Esophagus squamous epithelium (tissue), 5 donors: ENCODE measurements at regions not wholly inside any gene's neighbourhood (a gene's known extent, or its start where the extent isn't known, plus 50 kb on each side); places are given as distances from the start of the nearest gene placed in this dataset.

Experiments
- DNase-seq: peaks from one replicate; lab custom pipeline; 2025; lab: John Stamatoyannopoulos, UW
- H3K27ac ChIP-seq, 4 donors: fragments of 200-600 bp; sonication (generic); one replicate each; pipeline ENCODE4 v1.5.1; 2016 to 2019; ENCODE audit warnings: mild to moderate bottlenecking in 1 of 4
- H3K27me3 ChIP-seq, 4 donors: fragments of 200-600 bp; sonication (generic); 1 replicate in 3 of 4; 2 replicates in 1 of 4; pipeline versions ENCODE4 v1.5.1 to v1.6.0; 2017 to 2021; ENCODE audit warnings: antibody characterized with exemption in 1 of 4
- H3K36me3 ChIP-seq, 3 donors: fragments of 200-600 bp; sonication (generic); one replicate each; pipeline ENCODE4 v1.5.1; 2016 to 2019
- H3K4me1 ChIP-seq, 3 donors: fragments of 200-600 bp; sonication (generic); one replicate each; pipeline ENCODE4 v1.5.1; 2017 to 2019
- H3K4me3 ChIP-seq, 4 donors: fragments of 200-600 bp; sonication (generic); 1 replicate in 3 of 4; 2 replicates in 1 of 4; pipeline ENCODE4 v1.5.1; 2016 to 2019; ENCODE audit warnings: mild to moderate bottlenecking in 2 of 4, moderate library complexity in 1 of 4
- H3K9me3 ChIP-seq, 3 donors: fragments of 200-600 bp; sonication (generic); one replicate each; pipeline ENCODE4 v1.5.1; 2016 to 2019
- POLR2A ChIP-seq, 4 donors: fragments of 450-650 bp; IDR thresholded peaks; one replicate each; pipeline ENCODE4 v1.6.1; 2017; ENCODE audit warnings: antibody characterized with exemption in 4 of 4, mild to moderate bottlenecking in 4 of 4, moderate library complexity in 3 of 4
- WGBS, 2 donors: methylation state at CpG; one replicate each; pipeline ENCODE4 v1.1.5; 2018; 5-methylcytosine and 5-hydroxymethylcytosine counted together
- intact Hi-C: fragments of 100-400 bp; cut with DNase I; formaldehyde crosslinking; loops from one replicate; pipeline ENCODE4 v1.15.0; 2022
- TF ChIP-seq, protein P1 (sequence below), 6 experiments: fragments of 450-650 bp in 4 of 6; fragments of 200-600 bp in 2 of 6; sonication (generic) in 2 of 6; IDR thresholded peaks; one replicate each; pipeline ENCODE4 v1.5.1; 2016 to 2019; ENCODE audit warnings: antibody characterized with exemption in 6 of 6, mild to moderate bottlenecking in 4 of 6, moderate library complexity in 4 of 6
- donor health status: DM: yes; HTN: yes; CAD: no.

DNA sequence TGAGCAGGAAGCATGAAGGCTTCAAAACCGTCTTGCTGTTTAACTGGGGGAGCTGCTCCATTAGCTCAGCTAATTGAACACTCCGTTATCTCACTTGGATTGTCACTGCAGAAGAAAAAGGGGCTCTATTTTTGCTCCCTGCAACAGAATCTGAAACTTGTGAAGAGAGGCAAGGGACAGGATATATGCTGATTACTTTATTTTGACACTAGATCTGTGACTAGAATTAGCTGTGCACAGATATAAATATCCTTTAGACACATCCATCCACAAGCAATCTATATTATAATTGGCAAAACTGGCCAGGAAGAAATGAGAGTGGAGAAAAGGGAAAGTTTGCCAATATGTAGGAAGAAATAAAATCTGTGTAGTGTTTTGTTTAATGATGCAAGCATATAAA, 700.1 kb upstream of the CHAC2 start:
- 51 to 54% methylated on average over 2 of the region's 2 CpGs for WGBS, 2 donors
- no peak for TF ChIP-seq POLR2A (IDR thresholded peaks at IDR 0.05)
- TF ChIP-seq, protein P1, sequence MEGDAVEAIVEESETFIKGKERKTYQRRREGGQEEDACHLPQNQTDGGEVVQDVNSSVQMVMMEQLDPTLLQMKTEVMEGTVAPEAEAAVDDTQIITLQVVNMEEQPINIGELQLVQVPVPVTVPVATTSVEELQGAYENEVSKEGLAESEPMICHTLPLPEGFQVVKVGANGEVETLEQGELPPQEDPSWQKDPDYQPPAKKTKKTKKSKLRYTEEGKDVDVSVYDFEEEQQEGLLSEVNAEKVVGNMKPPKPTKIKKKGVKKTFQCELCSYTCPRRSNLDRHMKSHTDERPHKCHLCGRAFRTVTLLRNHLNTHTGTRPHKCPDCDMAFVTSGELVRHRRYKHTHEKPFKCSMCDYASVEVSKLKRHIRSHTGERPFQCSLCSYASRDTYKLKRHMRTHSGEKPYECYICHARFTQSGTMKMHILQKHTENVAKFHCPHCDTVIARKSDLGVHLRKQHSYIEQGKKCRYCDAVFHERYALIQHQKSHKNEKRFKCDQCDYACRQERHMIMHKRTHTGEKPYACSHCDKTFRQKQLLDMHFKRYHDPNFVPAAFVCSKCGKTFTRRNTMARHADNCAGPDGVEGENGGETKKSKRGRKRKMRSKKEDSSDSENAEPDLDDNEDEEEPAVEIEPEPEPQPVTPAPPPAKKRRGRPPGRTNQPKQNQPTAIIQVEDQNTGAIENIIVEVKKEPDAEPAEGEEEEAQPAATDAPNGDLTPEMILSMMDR (IDR thresholded peaks at IDR 0.05) = no peak
- no peak for DNase-seq

DNA sequence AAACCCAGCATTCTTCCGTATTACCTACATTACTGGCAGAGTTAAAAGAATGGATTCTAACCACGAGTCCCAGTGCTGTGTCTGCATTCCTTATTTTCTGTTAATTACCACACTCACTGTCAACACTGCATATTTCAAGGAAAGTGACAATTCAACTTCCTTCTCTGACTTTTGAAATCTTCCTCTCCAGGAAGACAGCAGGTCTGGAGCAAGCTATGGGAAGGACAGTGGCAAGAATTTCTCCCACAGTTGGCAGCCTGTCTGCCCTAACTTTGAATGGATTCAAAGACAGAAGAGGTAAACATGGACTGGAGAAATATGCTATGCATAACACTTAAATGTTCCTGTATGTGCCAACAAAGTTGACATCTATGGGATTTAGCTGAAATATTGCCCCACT, 700.5 kb upstream of the CHAC2 start:
- no peak for DNase-seq
- intact Hi-C loops = no loop called here
- no peaks in the 10 kb centered on the region for H3K27me3 ChIP-seq
- H3K4me3 ChIP-seq = no peak overlapping the region
- no peak overlapping the region for H3K27ac ChIP-seq
- no peaks in the 10 kb centered on the region for H3K4me1 ChIP-seq
- no peaks in the 10 kb centered on the region for H3K9me3 ChIP-seq
- no peaks in the 10 kb centered on the region for H3K36me3 ChIP-seq
- TF ChIP-seq, protein P1 (IDR thresholded peaks at IDR 0.05) = no peak
- no peak for TF ChIP-seq POLR2A (IDR thresholded peaks at IDR 0.05)
- WGBS, 2 donors = 40 to 47% methylated on average over 2 of the region's 2 CpGs

More for the DNA sequence above, 700.1 kb upstream of the CHAC2 start:
- Histone ChIP-seq H3K27ac (no peak overlapping the region), H3K4me3 (no peak overlapping the region), H3K36me3 (no peaks in the 10 kb centered on the region), H3K4me1 (no peaks in the 10 kb centered on the region), H3K27me3 (no peaks in the 10 kb centered on the region), H3K9me3 (no peaks in the 10 kb centered on the region)
- intact Hi-C loops = no loop called here

DNA sequence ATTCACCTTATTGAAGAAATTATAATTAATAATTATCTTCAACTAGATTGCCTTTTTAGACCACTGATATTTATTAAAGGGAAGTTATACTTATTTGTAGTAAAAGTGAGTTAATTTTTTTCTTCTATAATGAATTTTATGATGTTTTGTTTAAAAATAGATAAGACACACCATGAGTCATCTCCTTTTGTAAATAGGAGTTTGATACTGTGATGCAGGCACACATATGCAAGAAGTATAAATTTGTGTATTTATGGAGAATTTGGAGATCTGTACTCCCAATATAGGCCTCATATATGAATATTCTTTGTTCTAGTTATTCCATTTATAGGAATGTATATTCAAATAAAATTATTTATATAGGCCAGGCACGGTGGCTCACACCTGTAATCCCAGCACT, 703.5 kb upstream of the CHAC2 start:
- intact Hi-C loops = no loop called here
- 76% methylated on average over 1 of the region's 1 CpG for WGBS, 2 donors
- H3K9me3 ChIP-seq = no peaks in the 10 kb centered on the region
- TF ChIP-seq, protein P1 (IDR thresholded peaks at IDR 0.05) = no peak
- DNase-seq = no peak
- H3K4me3 ChIP-seq = no peak overlapping the region
- H3K27ac ChIP-seq = no peak overlapping the region
- H3K27me3 ChIP-seq = no peaks in the 10 kb centered on the region
- H3K4me1 ChIP-seq = no peaks in the 10 kb centered on the region
- no peaks in the 10 kb centered on the region for H3K36me3 ChIP-seq

DNA sequence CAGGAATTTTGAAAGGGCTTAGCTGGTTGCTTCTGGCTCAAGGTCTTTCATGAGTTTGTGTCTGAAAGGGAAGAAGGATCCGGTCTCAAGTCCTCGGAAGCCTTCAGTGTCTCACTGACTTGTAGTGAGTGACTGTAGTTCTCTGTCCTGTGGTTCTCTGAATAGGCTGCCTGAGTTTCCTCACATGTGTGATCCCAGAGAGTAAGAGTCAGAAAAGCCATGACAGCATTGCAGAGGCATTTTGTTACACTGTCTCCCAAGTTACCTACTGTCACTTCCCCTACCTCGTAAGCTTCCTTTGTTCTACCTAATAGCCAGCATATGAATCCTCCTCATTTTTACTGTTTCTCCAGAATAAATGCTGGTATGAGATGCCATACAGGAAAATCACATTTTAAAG, 709.1 kb upstream of the CHAC2 start:
- WGBS, 2 donors = 74 to 89% methylated on average over 3 of the region's 3 CpGs
- intact Hi-C loops = no loop called here

DNA sequence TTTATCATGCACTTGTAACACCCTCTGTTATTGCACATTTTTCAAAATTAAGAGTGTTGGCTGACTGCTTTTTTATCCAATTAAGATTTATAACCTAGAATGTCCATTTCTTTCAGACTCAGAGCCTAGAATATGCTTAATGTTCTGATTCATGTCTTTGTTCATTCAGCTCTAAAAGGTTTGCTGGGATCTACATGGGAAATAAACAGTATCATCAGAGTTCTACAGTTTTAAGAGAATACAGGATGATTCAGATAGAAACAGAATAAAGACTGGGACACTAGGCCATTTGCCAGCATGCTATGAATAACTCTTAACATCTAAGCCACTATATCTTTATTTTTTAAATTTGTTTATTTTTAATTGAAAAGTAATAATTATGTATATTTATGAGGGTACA, 713.7 kb upstream of the CHAC2 start:
- Histone ChIP-seq H3K27me3 (no peaks in the 10 kb centered on the region), H3K27ac (no peak overlapping the region), H3K9me3 (no peaks in the 10 kb centered on the region), H3K36me3 (no peaks in the 10 kb centered on the region), H3K4me3 (no peak overlapping the region), H3K4me1 (no peaks in the 10 kb centered on the region)
- intact Hi-C loops = no loop called here
- no peak for DNase-seq
- TF ChIP-seq, protein P1 (IDR thresholded peaks at IDR 0.05) = no peak
- no peak for TF ChIP-seq POLR2A (IDR thresholded peaks at IDR 0.05)

More for the DNA sequence above, 709.1 kb upstream of the CHAC2 start:
- no peaks in the 10 kb centered on the region for H3K4me1 ChIP-seq
- no peaks in the 10 kb centered on the region for H3K27me3 ChIP-seq
- no peak for DNase-seq
- no peak for TF ChIP-seq POLR2A (IDR thresholded peaks at IDR 0.05)
- TF ChIP-seq, protein P1 (IDR thresholded peaks at IDR 0.05) = no peak
- H3K36me3 ChIP-seq = no peaks in the 10 kb centered on the region
- H3K27ac ChIP-seq = no peak overlapping the region
- H3K4me3 ChIP-seq = no peak overlapping the region
- no peaks in the 10 kb centered on the region for H3K9me3 ChIP-seq
